ENCODE measurements at regions not wholly inside any gene's neighbourhood (a gene's known extent, or its start where the extent isn't known, plus 50 kb on each side); places are given as distances from the start of the nearest gene placed in this dataset.

- Mint-ChIP-seq H3K9me3 (ENCODE audit: low read depth) (peaks cover 4% of the 10 kb centered on the region), H3K4me1 (ENCODE audit: low read depth) (peaks cover 30% of the 10 kb centered on the region), H3K27me3 (no peaks in the 10 kb centered on the region), H3K27ac (peak overlapping the region; percentile 57), H3K4me3 (ENCODE audit: low read depth) (no peak overlapping the region), H3K36me3 (ENCODE audit: insufficient read depth) (peaks cover 3% of the 10 kb centered on the region)
- DNase-seq (ENCODE audit: low spot score, unreplicated experiment), result no peak
- TF ChIP-seq, protein P1, sequence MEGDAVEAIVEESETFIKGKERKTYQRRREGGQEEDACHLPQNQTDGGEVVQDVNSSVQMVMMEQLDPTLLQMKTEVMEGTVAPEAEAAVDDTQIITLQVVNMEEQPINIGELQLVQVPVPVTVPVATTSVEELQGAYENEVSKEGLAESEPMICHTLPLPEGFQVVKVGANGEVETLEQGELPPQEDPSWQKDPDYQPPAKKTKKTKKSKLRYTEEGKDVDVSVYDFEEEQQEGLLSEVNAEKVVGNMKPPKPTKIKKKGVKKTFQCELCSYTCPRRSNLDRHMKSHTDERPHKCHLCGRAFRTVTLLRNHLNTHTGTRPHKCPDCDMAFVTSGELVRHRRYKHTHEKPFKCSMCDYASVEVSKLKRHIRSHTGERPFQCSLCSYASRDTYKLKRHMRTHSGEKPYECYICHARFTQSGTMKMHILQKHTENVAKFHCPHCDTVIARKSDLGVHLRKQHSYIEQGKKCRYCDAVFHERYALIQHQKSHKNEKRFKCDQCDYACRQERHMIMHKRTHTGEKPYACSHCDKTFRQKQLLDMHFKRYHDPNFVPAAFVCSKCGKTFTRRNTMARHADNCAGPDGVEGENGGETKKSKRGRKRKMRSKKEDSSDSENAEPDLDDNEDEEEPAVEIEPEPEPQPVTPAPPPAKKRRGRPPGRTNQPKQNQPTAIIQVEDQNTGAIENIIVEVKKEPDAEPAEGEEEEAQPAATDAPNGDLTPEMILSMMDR (IDR thresholded peaks at IDR 0.05; ENCODE audit: unreplicated experiment), result no peak
Measured at GRCh38 chr2:136214307-136215200, 96.6 kb upstream of the CXCR4 start.

DNA sequence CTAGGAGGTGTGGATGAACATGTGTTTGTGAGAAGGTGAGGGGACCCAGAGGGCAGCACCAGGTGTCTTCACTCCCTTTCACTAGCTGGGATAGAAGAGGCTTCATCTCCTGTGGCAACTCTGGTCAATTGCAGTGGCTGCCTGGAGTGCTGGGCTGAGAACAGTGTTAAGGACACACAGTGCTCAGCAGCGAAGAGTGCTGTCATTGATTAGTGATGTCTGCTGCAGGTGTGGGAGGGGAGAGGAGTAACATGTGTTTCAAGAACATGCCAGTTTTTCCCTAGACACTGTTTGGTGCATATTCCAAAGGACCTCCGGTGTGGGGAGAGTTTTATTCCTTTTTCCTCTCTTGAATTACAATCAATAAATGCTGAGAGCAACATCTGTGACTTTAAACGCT lies 95.9 kb upstream of the CXCR4 start:
- no peak for DNase-seq (ENCODE audit: low spot score, unreplicated experiment)
- Mint-ChIP-seq H3K4me1 (ENCODE audit: low read depth) (peaks cover 36% of the 10 kb centered on the region), H3K27me3 (no peaks in the 10 kb centered on the region), H3K9me3 (ENCODE audit: low read depth) (peaks cover 10% of the 10 kb centered on the region), H3K27ac (peak overlapping the region; percentile 56), H3K4me3 (ENCODE audit: low read depth) (no peak overlapping the region), H3K36me3 (ENCODE audit: insufficient read depth) (peaks cover 3% of the 10 kb centered on the region)
- TF ChIP-seq, protein P1 (IDR thresholded peaks at IDR 0.05; ENCODE audit: unreplicated experiment), result no peak

DNA sequence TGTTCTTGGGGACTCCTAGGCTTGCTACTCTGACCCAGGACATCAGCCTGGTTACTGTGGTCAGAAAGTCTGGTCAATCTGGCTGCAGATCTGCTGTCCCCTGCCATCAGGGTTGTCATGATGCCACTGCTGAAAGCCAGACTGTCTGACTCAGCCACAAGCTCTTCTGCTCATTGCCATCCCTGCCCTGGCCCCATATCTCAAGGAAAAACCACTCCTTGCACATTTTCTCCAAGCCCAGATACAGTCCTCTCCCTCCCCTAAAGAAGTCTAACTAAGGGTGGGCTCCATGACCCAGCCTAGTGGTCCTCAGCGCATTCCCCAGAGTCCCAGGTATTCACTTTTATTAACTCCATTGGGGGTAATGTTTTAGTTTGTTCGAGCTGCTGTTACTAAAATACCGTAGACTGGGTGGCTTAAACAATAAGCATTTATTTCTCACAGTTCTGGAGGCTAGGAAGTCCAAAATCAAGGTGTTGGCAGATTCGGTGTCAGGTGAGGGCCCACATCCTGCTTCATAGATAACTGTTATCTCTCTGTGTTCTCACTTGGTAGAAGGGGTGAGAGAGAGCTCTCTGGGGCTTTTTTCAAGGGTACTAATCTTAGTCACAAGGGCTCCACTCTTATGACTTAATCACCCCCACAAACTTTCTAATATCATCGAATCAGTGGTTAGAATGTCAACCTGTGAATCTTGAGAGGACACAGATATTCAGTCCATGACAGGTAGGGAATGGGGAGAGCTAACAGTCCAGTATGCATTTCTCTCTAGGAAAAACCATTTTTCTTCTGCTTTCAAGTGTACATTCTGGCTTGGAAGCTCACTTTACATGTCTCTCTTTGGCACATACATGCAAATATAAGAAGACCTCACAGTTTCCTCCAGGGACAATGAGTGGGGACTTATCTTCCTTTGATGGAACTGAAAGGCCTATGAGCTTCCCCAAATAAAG lies 94.8 kb upstream of the CXCR4 start:
- Mint-ChIP-seq H3K4me3 (ENCODE audit: low read depth) (no peak overlapping the region), H3K4me1 (ENCODE audit: low read depth) (peaks cover 36% of the 10 kb centered on the region), H3K36me3 (ENCODE audit: insufficient read depth) (peaks cover 3% of the 10 kb centered on the region)

GRCh38 chr2:136211701-136212100 lies 93.8 kb upstream of the CXCR4 start:
- H3K9me3 Mint-ChIP-seq (ENCODE audit: low read depth), result peaks cover 11% of the 10 kb centered on the region
- H3K27me3 Mint-ChIP-seq, result no peaks in the 10 kb centered on the region
- TF ChIP-seq, protein P1 (IDR thresholded peaks at IDR 0.05; ENCODE audit: unreplicated experiment), result no peak
- no peak for DNase-seq (ENCODE audit: low spot score, unreplicated experiment)
- no peak overlapping the region for H3K27ac Mint-ChIP-seq
- peaks cover 3% of the 10 kb centered on the region for H3K36me3 Mint-ChIP-seq (ENCODE audit: insufficient read depth)
- no peak overlapping the region for H3K4me3 Mint-ChIP-seq (ENCODE audit: low read depth)
- peaks cover 30% of the 10 kb centered on the region for H3K4me1 Mint-ChIP-seq (ENCODE audit: low read depth)

More for the DNA sequence above, 94.8 kb upstream of the CXCR4 start:
- H3K27ac Mint-ChIP-seq, result no peak overlapping the region
- no peak for DNase-seq (ENCODE audit: low spot score, unreplicated experiment)
- peaks cover 11% of the 10 kb centered on the region for H3K9me3 Mint-ChIP-seq (ENCODE audit: low read depth)
- H3K27me3 Mint-ChIP-seq, result no peaks in the 10 kb centered on the region
- TF ChIP-seq, protein P1 (IDR thresholded peaks at IDR 0.05; ENCODE audit: unreplicated experiment), result no peak

DNA sequence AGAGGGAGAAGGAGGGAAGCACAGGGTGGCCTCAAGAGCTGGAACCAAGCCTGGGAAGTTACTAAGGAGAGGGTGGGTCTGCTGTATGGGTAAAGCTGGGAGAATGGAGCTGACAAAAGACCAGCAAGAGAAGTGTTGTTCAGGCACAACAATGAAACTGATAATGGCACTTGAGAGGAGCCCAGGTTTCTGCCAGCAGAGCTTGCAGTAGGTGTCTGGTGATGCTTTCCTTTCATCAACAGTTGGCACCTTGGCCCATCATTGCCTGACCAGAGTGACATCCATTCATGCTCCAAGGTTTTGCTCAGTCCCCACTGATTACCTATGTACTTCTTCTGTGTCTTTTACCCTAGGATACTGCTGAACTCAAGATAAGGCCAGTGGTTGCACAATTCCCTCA lies 92.9 kb upstream of the CXCR4 start:
- no peak for DNase-seq (ENCODE audit: low spot score, unreplicated experiment)
- TF ChIP-seq, protein P1 (IDR thresholded peaks at IDR 0.05; ENCODE audit: unreplicated experiment), result no peak
- Mint-ChIP-seq H3K27ac (no peak overlapping the region), H3K4me3 (ENCODE audit: low read depth) (no peak overlapping the region), H3K4me1 (ENCODE audit: low read depth) (peaks cover 28% of the 10 kb centered on the region), H3K9me3 (ENCODE audit: low read depth) (peaks cover 11% of the 10 kb centered on the region), H3K36me3 (ENCODE audit: insufficient read depth) (peaks cover 3% of the 10 kb centered on the region), H3K27me3 (peaks cover 1% of the 10 kb centered on the region)
